ENCODE measurements at regions not wholly inside any gene's neighbourhood (a gene's known extent, or its start where the extent isn't known, plus 50 kb on each side); places are given as distances from the start of the nearest gene placed in this dataset.

GRCh38 chr12:67452119-67452805 is 183.1 kb downstream of the CAND1 start:
- Histone ChIP-seq H3K27ac (no peak overlapping the region), H3K9me3 (no peaks in the 10 kb centered on the region), H3K4me1 (peaks cover 0 to 14% (median 3%) of the 10 kb centered on the region in 4 donors), H3K27me3 (no peaks in the 10 kb centered on the region), H3K36me3 (no peaks in the 10 kb centered on the region), H3K4me3 (no peak overlapping the region)
- WGBS, 2 donors: 76 to 85% methylated on average over 7 of the region's 7 CpGs
- TF ChIP-seq EP300 (IDR thresholded peaks at IDR 0.05) (no peak), CTCF (IDR thresholded peaks at IDR 0.05) (no peak), POLR2A (IDR thresholded peaks at IDR 0.05) (no peak)
- DNase-seq (ENCODE audit: low spot score in 2 of 2): no peak

GRCh38 chr12:67453191-67453590 is 184.0 kb downstream of the CAND1 start:
- TF ChIP-seq POLR2A (IDR thresholded peaks at IDR 0.05): no peak
- no peak for TF ChIP-seq CTCF (IDR thresholded peaks at IDR 0.05)
- no peak for TF ChIP-seq EP300 (IDR thresholded peaks at IDR 0.05)
- Histone ChIP-seq H3K9me3 (no peaks in the 10 kb centered on the region), H3K36me3 (no peaks in the 10 kb centered on the region), H3K27me3 (no peaks in the 10 kb centered on the region), H3K4me3 (no peak overlapping the region), H3K4me1 (peaks cover 0 to 24% (median 5%) of the 10 kb centered on the region in 4 donors), H3K27ac (no peak overlapping the region)
- WGBS, 2 donors: 84 to 88% methylated on average over 3 of the region's 3 CpGs
- no peak for DNase-seq (ENCODE audit: low spot score in 2 of 2)

- WGBS, 2 donors: 70 to 81% methylated on average over 6 of the region's 6 CpGs
- Histone ChIP-seq H3K9me3 (no peaks in the 10 kb centered on the region), H3K27me3 (no peaks in the 10 kb centered on the region), H3K36me3 (no peaks in the 10 kb centered on the region), H3K4me1 (peaks cover 0 to 29% (median 5%) of the 10 kb centered on the region in 4 donors), H3K4me3 (no peak overlapping the region), H3K27ac (no peak overlapping the region)
- TF ChIP-seq CTCF (IDR thresholded peaks at IDR 0.05) (no peak), EP300 (IDR thresholded peaks at IDR 0.05) (no peak), POLR2A (IDR thresholded peaks at IDR 0.05) (no peak)
- DNase-seq (ENCODE audit: low spot score in 2 of 2): no peak
Measured at GRCh38 chr12:67455236-67455635, 186.1 kb downstream of the CAND1 start.

GRCh38 chr12:67456431-67456901 is 187.3 kb downstream of the CAND1 start:
- no peak for TF ChIP-seq POLR2A (IDR thresholded peaks at IDR 0.05)
- peak in 1 of 2 donors; percentile 40 for TF ChIP-seq EP300 (IDR thresholded peaks at IDR 0.05)
- TF ChIP-seq CTCF (IDR thresholded peaks at IDR 0.05): no peak
- Histone ChIP-seq H3K4me1 (peaks cover 0 to 29% (median 5%) of the 10 kb centered on the region in 4 donors), H3K9me3 (no peaks in the 10 kb centered on the region), H3K36me3 (no peaks in the 10 kb centered on the region), H3K4me3 (no peak overlapping the region), H3K27ac (peak overlapping the region in 2 of 4 donors; percentile 18 to 68), H3K27me3 (no peaks in the 10 kb centered on the region)
- peak in 1 of 2 donors; percentile 45 for DNase-seq (ENCODE audit: low spot score in 2 of 2)
- 8 to 11% methylated on average over 3 of the region's 3 CpGs for WGBS, 2 donors

GRCh38 chr12:67457136-67457535 is 188.0 kb downstream of the CAND1 start:
- Histone ChIP-seq H3K36me3 (no peaks in the 10 kb centered on the region), H3K27me3 (no peaks in the 10 kb centered on the region), H3K9me3 (no peaks in the 10 kb centered on the region), H3K27ac (peak overlapping the region; percentile 4 to 72 (median 58)), H3K4me3 (no peak overlapping the region), H3K4me1 (peaks cover 0 to 29% (median 5%) of the 10 kb centered on the region in 4 donors)
- DNase-seq (ENCODE audit: low spot score in 2 of 2): no peak
- 0 to 72% methylated on average over 2 of the region's 2 CpGs for WGBS, 2 donors
- no peak for TF ChIP-seq POLR2A (IDR thresholded peaks at IDR 0.05)
- TF ChIP-seq CTCF (IDR thresholded peaks at IDR 0.05): no peak
- TF ChIP-seq EP300 (IDR thresholded peaks at IDR 0.05): no peak

Measured in tibial nerve (tissue), 4 donors.